Tibial nerve (tissue), 4 donors: ENCODE measurements at regions not wholly inside any gene's neighbourhood (a gene's known extent, or its start where the extent isn't known, plus 50 kb on each side); places are given as distances from the start of the nearest gene placed in this dataset.

Source experiments
- CTCF ChIP-seq, 5 experiments: fragments of 200-600 bp in 3 of 5; fragments of 450-650 bp in 2 of 5; sonication (generic) in 3 of 5; IDR thresholded peaks; one replicate each; pipeline ENCODE4 v1.5.1; 2016 to 2019; ENCODE audit warnings: antibody characterized with exemption in 5 of 5, mild to moderate bottlenecking in 3 of 5, moderate library complexity in 2 of 5
- EP300 ChIP-seq, 2 donors: sonication (generic); formaldehyde crosslinking; IDR thresholded peaks; one replicate each; pipeline ENCODE4 v1.6.1; 2017; ENCODE audit warnings: antibody characterized with exemption in 2 of 2, mild to moderate bottlenecking in 1 of 2
- POLR2A ChIP-seq, 2 donors: fragments of 450-650 bp; IDR thresholded peaks; one replicate each; pipeline ENCODE4 v1.6.1; 2017; ENCODE audit warnings: antibody characterized with exemption in 2 of 2, mild to moderate bottlenecking in 2 of 2, moderate library complexity in 2 of 2

- TF ChIP-seq CTCF (IDR thresholded peaks at IDR 0.05) (no peak), EP300 (IDR thresholded peaks at IDR 0.05) (no peak), POLR2A (IDR thresholded peaks at IDR 0.05) (no peak)
These were observed 159.0 kb downstream of the PTBP2 start for GRCh38 chr1:96880626-96881025.
